H1 (cell line): ENCODE measurements at regions not wholly inside any gene's neighbourhood (a gene's known extent, or its start where the extent isn't known, plus 50 kb on each side); places are given as distances from the start of the nearest gene placed in this dataset.

Source experiments
- ASH2L ChIP-seq: fragments of 200-600, 300-600 bp; sonication (generic); IDR thresholded peaks from one replicate; pipeline ENCODE4 v1.7.1; 2017; ENCODE audit warnings: low read length
- TEAD4 ChIP-seq: IDR thresholded peaks from 2 replicates; pipeline ENCODE4 v1.6.1; 2012; ENCODE audit warnings: low read depth, low read length, inconsistent platforms, mixed read lengths
- TF ChIP-seq, protein P1 (sequence below): fragments of 300-600 bp; sonication (generic); IDR thresholded peaks from 2 replicates; pipeline ENCODE4 v1.7.1; 2012; ENCODE audit warnings: low read length, moderate library complexity, mild to moderate bottlenecking, inconsistent platforms; ENCODE audit not compliant: insufficient replicate concordance

- TF ChIP-seq, protein P1, sequence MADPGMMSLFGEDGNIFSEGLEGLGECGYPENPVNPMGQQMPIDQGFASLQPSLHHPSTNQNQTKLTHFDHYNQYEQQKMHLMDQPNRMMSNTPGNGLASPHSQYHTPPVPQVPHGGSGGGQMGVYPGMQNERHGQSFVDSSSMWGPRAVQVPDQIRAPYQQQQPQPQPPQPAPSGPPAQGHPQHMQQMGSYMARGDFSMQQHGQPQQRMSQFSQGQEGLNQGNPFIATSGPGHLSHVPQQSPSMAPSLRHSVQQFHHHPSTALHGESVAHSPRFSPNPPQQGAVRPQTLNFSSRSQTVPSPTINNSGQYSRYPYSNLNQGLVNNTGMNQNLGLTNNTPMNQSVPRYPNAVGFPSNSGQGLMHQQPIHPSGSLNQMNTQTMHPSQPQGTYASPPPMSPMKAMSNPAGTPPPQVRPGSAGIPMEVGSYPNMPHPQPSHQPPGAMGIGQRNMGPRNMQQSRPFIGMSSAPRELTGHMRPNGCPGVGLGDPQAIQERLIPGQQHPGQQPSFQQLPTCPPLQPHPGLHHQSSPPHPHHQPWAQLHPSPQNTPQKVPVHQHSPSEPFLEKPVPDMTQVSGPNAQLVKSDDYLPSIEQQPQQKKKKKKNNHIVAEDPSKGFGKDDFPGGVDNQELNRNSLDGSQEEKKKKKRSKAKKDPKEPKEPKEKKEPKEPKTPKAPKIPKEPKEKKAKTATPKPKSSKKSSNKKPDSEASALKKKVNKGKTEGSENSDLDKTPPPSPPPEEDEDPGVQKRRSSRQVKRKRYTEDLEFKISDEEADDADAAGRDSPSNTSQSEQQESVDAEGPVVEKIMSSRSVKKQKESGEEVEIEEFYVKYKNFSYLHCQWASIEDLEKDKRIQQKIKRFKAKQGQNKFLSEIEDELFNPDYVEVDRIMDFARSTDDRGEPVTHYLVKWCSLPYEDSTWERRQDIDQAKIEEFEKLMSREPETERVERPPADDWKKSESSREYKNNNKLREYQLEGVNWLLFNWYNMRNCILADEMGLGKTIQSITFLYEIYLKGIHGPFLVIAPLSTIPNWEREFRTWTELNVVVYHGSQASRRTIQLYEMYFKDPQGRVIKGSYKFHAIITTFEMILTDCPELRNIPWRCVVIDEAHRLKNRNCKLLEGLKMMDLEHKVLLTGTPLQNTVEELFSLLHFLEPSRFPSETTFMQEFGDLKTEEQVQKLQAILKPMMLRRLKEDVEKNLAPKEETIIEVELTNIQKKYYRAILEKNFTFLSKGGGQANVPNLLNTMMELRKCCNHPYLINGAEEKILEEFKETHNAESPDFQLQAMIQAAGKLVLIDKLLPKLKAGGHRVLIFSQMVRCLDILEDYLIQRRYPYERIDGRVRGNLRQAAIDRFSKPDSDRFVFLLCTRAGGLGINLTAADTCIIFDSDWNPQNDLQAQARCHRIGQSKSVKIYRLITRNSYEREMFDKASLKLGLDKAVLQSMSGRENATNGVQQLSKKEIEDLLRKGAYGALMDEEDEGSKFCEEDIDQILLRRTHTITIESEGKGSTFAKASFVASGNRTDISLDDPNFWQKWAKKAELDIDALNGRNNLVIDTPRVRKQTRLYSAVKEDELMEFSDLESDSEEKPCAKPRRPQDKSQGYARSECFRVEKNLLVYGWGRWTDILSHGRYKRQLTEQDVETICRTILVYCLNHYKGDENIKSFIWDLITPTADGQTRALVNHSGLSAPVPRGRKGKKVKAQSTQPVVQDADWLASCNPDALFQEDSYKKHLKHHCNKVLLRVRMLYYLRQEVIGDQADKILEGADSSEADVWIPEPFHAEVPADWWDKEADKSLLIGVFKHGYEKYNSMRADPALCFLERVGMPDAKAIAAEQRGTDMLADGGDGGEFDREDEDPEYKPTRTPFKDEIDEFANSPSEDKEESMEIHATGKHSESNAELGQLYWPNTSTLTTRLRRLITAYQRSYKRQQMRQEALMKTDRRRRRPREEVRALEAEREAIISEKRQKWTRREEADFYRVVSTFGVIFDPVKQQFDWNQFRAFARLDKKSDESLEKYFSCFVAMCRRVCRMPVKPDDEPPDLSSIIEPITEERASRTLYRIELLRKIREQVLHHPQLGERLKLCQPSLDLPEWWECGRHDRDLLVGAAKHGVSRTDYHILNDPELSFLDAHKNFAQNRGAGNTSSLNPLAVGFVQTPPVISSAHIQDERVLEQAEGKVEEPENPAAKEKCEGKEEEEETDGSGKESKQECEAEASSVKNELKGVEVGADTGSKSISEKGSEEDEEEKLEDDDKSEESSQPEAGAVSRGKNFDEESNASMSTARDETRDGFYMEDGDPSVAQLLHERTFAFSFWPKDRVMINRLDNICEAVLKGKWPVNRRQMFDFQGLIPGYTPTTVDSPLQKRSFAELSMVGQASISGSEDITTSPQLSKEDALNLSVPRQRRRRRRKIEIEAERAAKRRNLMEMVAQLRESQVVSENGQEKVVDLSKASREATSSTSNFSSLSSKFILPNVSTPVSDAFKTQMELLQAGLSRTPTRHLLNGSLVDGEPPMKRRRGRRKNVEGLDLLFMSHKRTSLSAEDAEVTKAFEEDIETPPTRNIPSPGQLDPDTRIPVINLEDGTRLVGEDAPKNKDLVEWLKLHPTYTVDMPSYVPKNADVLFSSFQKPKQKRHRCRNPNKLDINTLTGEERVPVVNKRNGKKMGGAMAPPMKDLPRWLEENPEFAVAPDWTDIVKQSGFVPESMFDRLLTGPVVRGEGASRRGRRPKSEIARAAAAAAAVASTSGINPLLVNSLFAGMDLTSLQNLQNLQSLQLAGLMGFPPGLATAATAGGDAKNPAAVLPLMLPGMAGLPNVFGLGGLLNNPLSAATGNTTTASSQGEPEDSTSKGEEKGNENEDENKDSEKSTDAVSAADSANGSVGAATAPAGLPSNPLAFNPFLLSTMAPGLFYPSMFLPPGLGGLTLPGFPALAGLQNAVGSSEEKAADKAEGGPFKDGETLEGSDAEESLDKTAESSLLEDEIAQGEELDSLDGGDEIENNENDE, result no peak
- no peak for TF ChIP-seq TEAD4
- TF ChIP-seq ASH2L, result no peak
- TF ChIP-seq, all 59 proteins: peak for 0
Observed at GRCh38 chr15:31587583-31587982, 260.9 kb downstream of the KLF13 start (continued).
